CD14-positive monocyte (primary cell): ENCODE measurements at regions not wholly inside any gene's neighbourhood (a gene's known extent, or its start where the extent isn't known, plus 50 kb on each side); places are given as distances from the start of the nearest gene placed in this dataset.

ENCODE experiments used
- DNase-seq, 3 donors: peaks; one replicate each; pipeline ENCODE4 v3.0.0-alpha.2; 2011 to 2022
- H2AFZ ChIP-seq: 2 replicates; pipeline ENCODE4 v1.6.0; 2012; ENCODE audit warnings: mild to moderate bottlenecking, low read depth, low read length, inconsistent platforms; ENCODE audit not compliant: insufficient read depth, poor library complexity, severe bottlenecking
- H3K27ac ChIP-seq, 2 donors: 1 replicate in 1 of 2; 2 replicates in 1 of 2; pipeline ENCODE4 v1.5.1; 2012 to 2013; ENCODE audit warnings: low read length in 2 of 2, control low read depth in 1 of 2, inconsistent platforms in 1 of 2, low read depth in 1 of 2, mild to moderate bottlenecking in 1 of 2
- H3K27me3 ChIP-seq, 2 donors: one replicate each; pipeline versions ENCODE4 v1.6.0 to v1.6.1; 2011 to 2013; ENCODE audit warnings: low read length in 2 of 2; ENCODE audit not compliant: control insufficient read depth in 2 of 2, insufficient read depth in 2 of 2
- H3K36me3 ChIP-seq, 2 donors: replicated peaks in 1 of 2; 1 replicate in 1 of 2; 2 replicates in 1 of 2; pipeline versions ENCODE4 v1.5.1 to v1.6.1; 2012 to 2013; ENCODE audit warnings: low read length in 2 of 2, control low read depth in 1 of 2, inconsistent platforms in 1 of 2, mild to moderate bottlenecking in 1 of 2; ENCODE audit not compliant: insufficient read depth in 2 of 2, control insufficient read depth in 1 of 2
- H3K4me1 ChIP-seq, 2 donors: 1 replicate in 1 of 2; 2 replicates in 1 of 2; pipeline versions ENCODE4 v1.5.1 to v1.6.1; 2012 to 2013; ENCODE audit warnings: low read length in 2 of 2, control low read depth in 1 of 2, inconsistent platforms in 1 of 2, mild to moderate bottlenecking in 1 of 2, moderate library complexity in 1 of 2; ENCODE audit not compliant: insufficient read depth in 2 of 2, control insufficient read depth in 1 of 2
- H3K4me2 ChIP-seq: replicated peaks from 2 replicates; pipeline ENCODE3; 2012; ENCODE audit warnings: low read length, moderate library complexity, mild to moderate bottlenecking; ENCODE audit not compliant: poor library complexity, severe bottlenecking; ENCODE audit errors: extremely low read depth
- H3K4me3 ChIP-seq, 3 experiments: fragments of 200-600 bp in 1 of 3; sonication (generic) in 1 of 3; replicated peaks in 1 of 3; 1 replicate in 2 of 3; 2 replicates in 1 of 3; pipeline ENCODE4 v1.5.1; 2011 to 2013; ENCODE audit warnings: low read length in 3 of 3, mild to moderate bottlenecking in 3 of 3, control low read depth in 2 of 3, low read depth in 2 of 3, inconsistent platforms in 1 of 3, moderate library complexity in 1 of 3
- H3K79me2 ChIP-seq: 2 replicates; pipeline ENCODE4 v1.6.0; 2012; ENCODE audit warnings: mild to moderate bottlenecking, control low read depth, inconsistent platforms, low read length, moderate library complexity; ENCODE audit not compliant: insufficient read depth
- H3K9ac ChIP-seq: 2 replicates; pipeline ENCODE4 v1.6.0; 2017; ENCODE audit warnings: low read length, mild to moderate bottlenecking; ENCODE audit not compliant: insufficient read depth, poor library complexity, severe bottlenecking
- H3K9me3 ChIP-seq, 2 donors: replicated peaks in 1 of 2; 1 replicate in 1 of 2; 2 replicates in 1 of 2; pipeline versions ENCODE4 v1.5.1 to v1.6.1; 2012 to 2013; ENCODE audit warnings: low read length in 2 of 2, control low read depth in 1 of 2; ENCODE audit not compliant: control insufficient read depth in 1 of 2, insufficient read depth in 1 of 2
- H4K20me1 ChIP-seq: 2 replicates; pipeline ENCODE4 v1.6.0; 2012; ENCODE audit warnings: mild to moderate bottlenecking, low read length, control low read depth, moderate library complexity; ENCODE audit not compliant: insufficient read depth
- H3K27ac Mint-ChIP-seq, 7 donors: one replicate each; pipeline ENCODE4 v1.8.0; 2020; ENCODE audit warnings: mild to moderate bottlenecking in 7 of 7, mixed read lengths in 7 of 7, moderate library complexity in 6 of 7, inconsistent platforms in 2 of 7
- H3K27me3 Mint-ChIP-seq, 3 donors: one replicate each; pipeline ENCODE4 v1.8.0; 2021 to 2022; ENCODE audit warnings: low read depth in 3 of 3, mild to moderate bottlenecking in 3 of 3, mixed read lengths in 3 of 3, moderate library complexity in 3 of 3, inconsistent platforms in 1 of 3
- H3K36me3 Mint-ChIP-seq, 2 donors: one replicate each; pipeline ENCODE4 v1.8.0; 2020; ENCODE audit warnings: mixed read lengths in 2 of 2, inconsistent platforms in 1 of 2, mild to moderate bottlenecking in 1 of 2
- H3K4me1 Mint-ChIP-seq: one replicate; pipeline ENCODE4 v1.8.0; 2020; ENCODE audit warnings: mild to moderate bottlenecking, mixed read lengths
- H3K4me3 Mint-ChIP-seq, 2 donors: one replicate each; pipeline ENCODE4 v1.8.0; 2020; ENCODE audit warnings: mild to moderate bottlenecking in 2 of 2, mixed read lengths in 2 of 2, moderate library complexity in 1 of 2
- H3K9me3 Mint-ChIP-seq, 7 donors: one replicate each; pipeline ENCODE4 v1.8.0; 2020 to 2022; ENCODE audit warnings: mixed read lengths in 7 of 7, mild to moderate bottlenecking in 6 of 7, moderate library complexity in 6 of 7, inconsistent platforms in 2 of 7
- WGBS: methylation state at CpG from one replicate; pipeline ENCODE4 v1.1.5; 2013; ENCODE audit warnings: missing lambda C conversion rate; ENCODE audit not compliant: insufficient coverage; 5-methylcytosine and 5-hydroxymethylcytosine counted together
- intact Hi-C, 2 donors: fragments of 100-400 bp; cut with micrococcal nuclease; formaldehyde crosslinking; loops; one replicate each; pipeline versions ENCODE4 v1.15.0 to v1.15.1; 2023
- TF ChIP-seq, protein P1 (sequence below): fragments of 200-600 bp; IDR thresholded peaks from one replicate; pipeline ENCODE4 v1.8.0; 2022; ENCODE audit warnings: antibody characterized with exemption, mild to moderate bottlenecking

DNA sequence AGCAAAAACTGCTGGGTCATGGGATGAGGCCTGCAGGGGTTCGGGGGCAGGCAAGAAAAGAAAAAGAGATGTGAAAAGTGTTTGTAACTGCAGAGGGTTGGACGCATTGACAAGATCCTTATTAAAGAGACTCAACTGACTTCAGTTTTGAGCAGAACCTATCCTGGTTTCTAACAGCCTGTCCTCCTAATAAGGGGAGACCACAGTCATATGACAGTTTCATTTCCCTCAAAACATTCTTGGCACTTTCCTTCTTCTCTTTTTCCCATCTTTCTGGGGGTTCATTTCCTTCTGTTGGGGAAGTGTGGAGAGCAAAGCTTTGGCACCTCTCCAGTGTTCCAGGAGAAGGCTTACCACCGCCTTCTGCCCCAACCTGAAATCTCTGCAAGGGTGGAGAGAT lies 118.5 kb downstream of the MAF start:
- no peak overlapping the region for H3K9ac ChIP-seq
- H3K36me3 ChIP-seq = no peaks in the 10 kb centered on the region
- TF ChIP-seq, protein P1, sequence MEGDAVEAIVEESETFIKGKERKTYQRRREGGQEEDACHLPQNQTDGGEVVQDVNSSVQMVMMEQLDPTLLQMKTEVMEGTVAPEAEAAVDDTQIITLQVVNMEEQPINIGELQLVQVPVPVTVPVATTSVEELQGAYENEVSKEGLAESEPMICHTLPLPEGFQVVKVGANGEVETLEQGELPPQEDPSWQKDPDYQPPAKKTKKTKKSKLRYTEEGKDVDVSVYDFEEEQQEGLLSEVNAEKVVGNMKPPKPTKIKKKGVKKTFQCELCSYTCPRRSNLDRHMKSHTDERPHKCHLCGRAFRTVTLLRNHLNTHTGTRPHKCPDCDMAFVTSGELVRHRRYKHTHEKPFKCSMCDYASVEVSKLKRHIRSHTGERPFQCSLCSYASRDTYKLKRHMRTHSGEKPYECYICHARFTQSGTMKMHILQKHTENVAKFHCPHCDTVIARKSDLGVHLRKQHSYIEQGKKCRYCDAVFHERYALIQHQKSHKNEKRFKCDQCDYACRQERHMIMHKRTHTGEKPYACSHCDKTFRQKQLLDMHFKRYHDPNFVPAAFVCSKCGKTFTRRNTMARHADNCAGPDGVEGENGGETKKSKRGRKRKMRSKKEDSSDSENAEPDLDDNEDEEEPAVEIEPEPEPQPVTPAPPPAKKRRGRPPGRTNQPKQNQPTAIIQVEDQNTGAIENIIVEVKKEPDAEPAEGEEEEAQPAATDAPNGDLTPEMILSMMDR = no peak
- H3K4me3 Mint-ChIP-seq = peak overlapping the region; percentile 32 to 69
- H3K9me3 ChIP-seq = no peaks in the 10 kb centered on the region
- H3K4me1 ChIP-seq = peaks cover 32 to 33% of the 10 kb centered on the region in 2 donors
- DNase-seq = peak in 2 of 3 donors; percentile 27 to 30
- H3K4me2 ChIP-seq = peak overlapping the region; percentile 13
- H3K27ac Mint-ChIP-seq = peak overlapping the region in 4 of 7 donors; percentile 4 to 75 (median 42)
- H3K27me3 ChIP-seq = no peaks in the 10 kb centered on the region
- peaks cover 32% of the 10 kb centered on the region for H3K4me1 Mint-ChIP-seq
- no peaks in the 10 kb centered on the region for H4K20me1 ChIP-seq
- no peak overlapping the region for H3K27ac ChIP-seq
- peaks cover 0 to 10% (median 5%) of the 10 kb centered on the region in 3 donors for H3K27me3 Mint-ChIP-seq
- intact Hi-C loops = no loop called here
- H2AFZ ChIP-seq = no peak overlapping the region
- H3K4me3 ChIP-seq = peak overlapping the region in 1 of 3 experiments; percentile 44
- no peaks in the 10 kb centered on the region for H3K9me3 Mint-ChIP-seq
- WGBS = 20% methylated on average over 1 of the region's 3 CpGs
- H3K36me3 Mint-ChIP-seq = no peaks in the 10 kb centered on the region
- H3K79me2 ChIP-seq = no peaks in the 10 kb centered on the region

DNA sequence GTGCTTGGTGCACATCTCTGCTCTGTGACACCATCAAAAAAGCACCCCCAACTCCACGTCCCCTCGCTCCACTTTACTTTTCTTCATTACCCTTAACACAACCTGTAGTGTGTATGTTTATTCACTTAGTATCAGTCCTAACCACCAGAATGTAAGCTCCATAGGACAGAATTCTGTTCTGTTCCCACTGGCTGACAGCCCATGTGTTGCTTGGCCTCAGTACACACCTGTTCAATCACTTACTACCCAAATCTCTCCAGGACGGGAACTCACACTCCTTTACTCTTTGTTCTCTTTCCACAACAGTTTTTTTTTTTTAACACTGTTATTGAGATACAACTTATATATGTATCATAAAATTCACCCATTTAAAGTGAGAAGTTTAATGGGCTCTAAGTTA lies 119.6 kb downstream of the MAF start:
- Histone ChIP-seq H3K4me3 (no peak overlapping the region), H3K27me3 (no peaks in the 10 kb centered on the region), H3K36me3 (no peaks in the 10 kb centered on the region), H3K4me2 (no peak overlapping the region), H3K27ac (no peak overlapping the region), H3K4me1 (peaks cover 32 to 33% of the 10 kb centered on the region in 2 donors), H3K79me2 (no peaks in the 10 kb centered on the region), H2AFZ (no peak overlapping the region), H4K20me1 (no peaks in the 10 kb centered on the region), H3K9me3 (no peaks in the 10 kb centered on the region), H3K9ac (no peak overlapping the region)
- TF ChIP-seq, protein P1 = no peak
- Mint-ChIP-seq H3K27ac (no peak overlapping the region), H3K4me3 (no peak overlapping the region), H3K27me3 (peaks cover 0 to 13% (median 6%) of the 10 kb centered on the region in 3 donors), H3K4me1 (peaks cover 32% of the 10 kb centered on the region), H3K36me3 (no peaks in the 10 kb centered on the region), H3K9me3 (no peaks in the 10 kb centered on the region)
- intact Hi-C loops = no loop called here
- no CpG with 5 or more reads among the region's 3 CpGs for WGBS
- DNase-seq = no peak
